ENCODE measurements at regions not wholly inside any gene's neighbourhood (a gene's known extent, or its start where the extent isn't known, plus 50 kb on each side); places are given as distances from the start of the nearest gene placed in this dataset.
A peak's percentile ranks its signal among the peaks of the same experiment; 100 is the strongest.

DNA sequence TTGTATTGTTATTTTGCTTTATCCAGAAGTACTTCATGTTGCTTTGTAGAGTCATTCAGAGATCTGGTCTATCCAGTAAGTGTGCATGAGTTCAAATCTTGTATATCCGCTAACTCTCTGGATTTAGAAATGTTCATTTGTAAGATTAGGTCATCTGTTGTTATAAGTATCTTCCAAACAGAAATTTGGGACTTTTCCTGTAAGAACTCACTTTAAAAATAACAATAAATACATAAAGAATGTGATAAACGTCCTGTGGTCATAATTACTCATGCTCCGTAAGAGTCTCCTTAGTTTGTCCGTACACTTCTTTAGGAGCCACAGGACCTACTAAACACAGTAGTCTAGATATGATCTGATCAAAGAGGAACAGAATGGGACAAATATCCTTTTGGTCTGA, 699.9 kb upstream of the SLC8A1 start:
- H3K9me3 ChIP-seq (replicated peaks; ENCODE audit: control insufficient read depth, low read depth, low read length): no peaks in the 10 kb centered on the region
- no CpG with 5 or more reads among the region's 4 CpGs for WGBS (ENCODE audit: insufficient coverage)
- H3K4me3 ChIP-seq (ENCODE audit: low read length): no peak overlapping the region
- no peaks in the 10 kb centered on the region for H3K4me1 ChIP-seq (ENCODE audit: control insufficient read depth, insufficient read depth, low read length)
- no peak overlapping the region for H3K27ac ChIP-seq (ENCODE audit: low read length)
- DNase-seq: no peak
- H3K36me3 ChIP-seq (ENCODE audit: control insufficient read depth, insufficient read depth, low read length): no peaks in the 10 kb centered on the region
- H3K27me3 ChIP-seq (ENCODE audit: control insufficient read depth, insufficient read depth, low read length): no peaks in the 10 kb centered on the region

DNA sequence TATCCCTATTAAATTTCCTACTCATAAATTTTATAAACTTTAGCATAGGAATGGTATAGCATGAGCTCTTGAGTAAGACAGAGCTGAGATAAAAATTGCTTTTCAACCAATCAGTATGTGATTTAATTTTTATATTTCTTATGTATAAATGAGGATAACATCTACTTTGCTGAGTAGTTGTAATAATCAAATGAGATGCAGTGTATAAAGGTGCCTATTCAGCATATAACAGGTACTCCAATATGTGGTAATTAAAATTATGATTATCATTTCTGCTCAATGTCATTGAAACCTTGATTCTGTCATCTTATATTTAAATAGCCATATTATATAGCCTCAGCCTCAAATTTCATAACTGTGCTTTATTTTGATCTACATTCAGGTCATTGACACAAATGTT, 700.4 kb upstream of the SLC8A1 start:
- DNase-seq: no peak

DNA sequence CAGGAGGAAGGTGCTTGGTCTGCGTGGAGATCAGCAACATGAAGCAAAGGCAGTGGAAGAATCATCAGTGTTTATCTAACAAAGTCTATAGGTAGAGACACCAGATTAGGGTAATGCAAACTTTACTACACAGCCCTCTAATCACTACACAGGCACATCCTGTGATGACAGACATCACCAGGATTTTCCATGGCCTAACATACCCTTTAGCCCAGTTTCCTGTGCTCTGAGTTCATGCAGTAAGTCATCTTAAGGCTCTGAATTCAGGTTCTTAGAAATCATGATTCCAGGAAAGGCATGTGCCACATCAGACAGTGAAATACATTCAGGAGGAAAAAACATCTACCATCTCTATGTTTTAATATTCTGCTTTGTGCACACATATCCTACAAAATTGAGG, 708.5 kb upstream of the SLC8A1 start:
- Histone ChIP-seq H3K27me3 (ENCODE audit: control insufficient read depth, insufficient read depth, low read length) (no peaks in the 10 kb centered on the region), H3K9me3 (replicated peaks; ENCODE audit: control insufficient read depth, low read depth, low read length) (no peaks in the 10 kb centered on the region), H3K27ac (ENCODE audit: low read length) (no peak overlapping the region), H3K4me3 (ENCODE audit: low read length) (no peak overlapping the region), H3K36me3 (ENCODE audit: control insufficient read depth, insufficient read depth, low read length) (no peaks in the 10 kb centered on the region), H3K4me1 (ENCODE audit: control insufficient read depth, insufficient read depth, low read length) (no peaks in the 10 kb centered on the region)
- DNase-seq: no peak
- WGBS (ENCODE audit: insufficient coverage): no CpG with 5 or more reads among the region's 1 CpG

More for the DNA sequence above, 700.4 kb upstream of the SLC8A1 start:
- Histone ChIP-seq H3K4me3 (ENCODE audit: low read length) (no peak overlapping the region), H3K9me3 (replicated peaks; ENCODE audit: control insufficient read depth, low read depth, low read length) (no peaks in the 10 kb centered on the region), H3K36me3 (ENCODE audit: control insufficient read depth, insufficient read depth, low read length) (no peaks in the 10 kb centered on the region), H3K27me3 (ENCODE audit: control insufficient read depth, insufficient read depth, low read length) (no peaks in the 10 kb centered on the region), H3K27ac (ENCODE audit: low read length) (no peak overlapping the region), H3K4me1 (ENCODE audit: control insufficient read depth, insufficient read depth, low read length) (no peaks in the 10 kb centered on the region)

DNA sequence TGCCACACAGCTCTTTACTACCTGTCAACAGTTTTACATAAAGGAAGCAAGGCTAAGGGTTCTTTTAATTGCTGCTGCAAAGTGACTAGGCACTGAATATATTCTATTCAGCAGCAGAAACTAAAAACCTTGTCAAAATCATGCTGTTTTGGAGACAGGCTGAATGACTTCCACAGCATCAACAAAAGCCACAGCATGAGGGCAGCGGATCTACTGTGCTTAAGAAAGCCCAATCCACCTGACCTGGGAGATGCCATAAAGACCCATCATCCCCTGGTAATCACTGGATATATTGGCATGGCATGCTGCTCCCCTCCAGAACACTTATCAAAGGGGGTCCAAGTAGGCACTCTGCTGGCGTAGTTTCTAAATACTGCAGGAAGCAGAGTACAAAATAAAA, 715.1 kb upstream of the SLC8A1 start:
- no CpG with 5 or more reads among the region's 2 CpGs for WGBS (ENCODE audit: insufficient coverage)
- Histone ChIP-seq H3K27ac (ENCODE audit: low read length) (no peak overlapping the region), H3K36me3 (ENCODE audit: control insufficient read depth, insufficient read depth, low read length) (no peaks in the 10 kb centered on the region), H3K4me1 (ENCODE audit: control insufficient read depth, insufficient read depth, low read length) (no peaks in the 10 kb centered on the region), H3K27me3 (ENCODE audit: control insufficient read depth, insufficient read depth, low read length) (no peaks in the 10 kb centered on the region), H3K4me3 (ENCODE audit: low read length) (no peak overlapping the region), H3K9me3 (replicated peaks; ENCODE audit: control insufficient read depth, low read depth, low read length) (no peaks in the 10 kb centered on the region)
- DNase-seq: no peak

DNA sequence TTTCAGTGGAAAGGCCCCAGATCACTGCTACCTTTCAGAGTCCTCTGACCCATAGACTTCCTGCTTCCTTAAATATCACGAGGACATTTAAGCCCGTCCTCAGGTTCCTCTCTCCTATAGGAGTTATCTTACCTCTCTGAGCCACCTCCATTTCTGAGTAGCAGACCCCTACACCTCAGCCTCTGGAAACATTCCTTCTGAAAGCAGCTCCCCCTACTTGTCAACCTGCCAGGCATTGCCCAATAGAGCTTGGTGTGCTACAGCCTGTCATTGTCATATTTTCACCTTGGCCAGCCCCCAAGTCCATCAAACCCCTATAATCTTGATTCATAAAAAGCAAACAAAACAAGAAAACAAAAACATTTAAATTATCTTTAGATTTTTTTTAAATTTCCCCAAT, 717.9 kb upstream of the SLC8A1 start:
- H3K27me3 ChIP-seq (ENCODE audit: control insufficient read depth, insufficient read depth, low read length): no peaks in the 10 kb centered on the region
- no peaks in the 10 kb centered on the region for H3K36me3 ChIP-seq (ENCODE audit: control insufficient read depth, insufficient read depth, low read length)
- no peaks in the 10 kb centered on the region for H3K9me3 ChIP-seq (replicated peaks; ENCODE audit: control insufficient read depth, low read depth, low read length)
- H3K4me3 ChIP-seq (ENCODE audit: low read length): no peak overlapping the region
- DNase-seq: no peak
- WGBS (ENCODE audit: insufficient coverage): 70% methylated on average over 2 of the region's 2 CpGs
- no peak overlapping the region for H3K27ac ChIP-seq (ENCODE audit: low read length)
- H3K4me1 ChIP-seq (ENCODE audit: control insufficient read depth, insufficient read depth, low read length): no peaks in the 10 kb centered on the region

DNA sequence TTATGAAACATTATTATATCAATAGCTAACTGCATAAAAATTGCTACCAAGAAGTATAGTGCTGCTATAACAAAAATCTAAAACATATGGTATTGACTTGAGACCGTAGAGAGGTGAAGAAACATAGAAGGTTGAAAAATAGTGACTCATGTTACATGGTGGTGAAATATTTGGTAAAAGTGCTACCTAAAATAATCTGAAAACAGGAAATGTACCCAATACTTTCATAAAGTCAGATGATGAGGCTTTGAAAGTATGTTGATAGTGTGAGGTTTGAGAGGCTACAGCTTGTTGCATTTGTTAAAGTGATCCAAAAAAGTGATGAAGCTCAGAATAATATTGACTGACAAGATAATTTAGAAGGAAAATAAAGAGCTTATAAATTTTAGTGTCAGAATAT, 718.7 kb upstream of the SLC8A1 start:
- no peaks in the 10 kb centered on the region for H3K9me3 ChIP-seq (replicated peaks; ENCODE audit: control insufficient read depth, low read depth, low read length)
- H3K4me3 ChIP-seq (ENCODE audit: low read length): no peak overlapping the region
- H3K27me3 ChIP-seq (ENCODE audit: control insufficient read depth, insufficient read depth, low read length): no peaks in the 10 kb centered on the region
- H3K36me3 ChIP-seq (ENCODE audit: control insufficient read depth, insufficient read depth, low read length): no peaks in the 10 kb centered on the region
- WGBS (ENCODE audit: insufficient coverage): no CpG with 5 or more reads among the region's 1 CpG
- H3K27ac ChIP-seq (ENCODE audit: low read length): no peak overlapping the region
- DNase-seq: no peak
- no peaks in the 10 kb centered on the region for H3K4me1 ChIP-seq (ENCODE audit: control insufficient read depth, insufficient read depth, low read length)

DNA sequence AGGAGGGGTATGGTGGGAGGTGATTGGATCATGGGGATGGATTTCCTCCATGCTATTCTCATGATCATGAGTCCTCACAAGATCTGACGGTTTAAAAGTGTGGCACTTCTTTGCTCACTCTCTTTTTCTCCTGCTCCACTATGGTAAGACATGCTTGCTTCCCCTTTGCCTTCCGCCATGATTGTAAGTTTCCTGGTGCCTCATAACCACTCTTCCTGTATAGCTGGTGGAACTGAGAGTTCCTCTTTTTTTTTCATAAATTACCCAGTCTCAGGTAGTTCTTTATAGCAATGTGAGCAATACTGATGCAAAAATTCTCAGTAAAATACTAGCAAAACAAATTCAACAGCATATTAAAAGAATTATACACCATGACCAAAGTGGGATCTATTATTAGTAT, 728.5 kb upstream of the SLC8A1 start:
- Histone ChIP-seq H3K36me3 (ENCODE audit: control insufficient read depth, insufficient read depth, low read length) (no peaks in the 10 kb centered on the region), H3K27me3 (ENCODE audit: control insufficient read depth, insufficient read depth, low read length) (no peaks in the 10 kb centered on the region), H3K9me3 (replicated peaks; ENCODE audit: control insufficient read depth, low read depth, low read length) (no peaks in the 10 kb centered on the region), H3K27ac (ENCODE audit: low read length) (no peak overlapping the region), H3K4me3 (ENCODE audit: low read length) (no peak overlapping the region), H3K4me1 (ENCODE audit: control insufficient read depth, insufficient read depth, low read length) (no peaks in the 10 kb centered on the region)
- no CpG with 5 or more reads among the region's 2 CpGs for WGBS (ENCODE audit: insufficient coverage)
- DNase-seq: no peak

DNA sequence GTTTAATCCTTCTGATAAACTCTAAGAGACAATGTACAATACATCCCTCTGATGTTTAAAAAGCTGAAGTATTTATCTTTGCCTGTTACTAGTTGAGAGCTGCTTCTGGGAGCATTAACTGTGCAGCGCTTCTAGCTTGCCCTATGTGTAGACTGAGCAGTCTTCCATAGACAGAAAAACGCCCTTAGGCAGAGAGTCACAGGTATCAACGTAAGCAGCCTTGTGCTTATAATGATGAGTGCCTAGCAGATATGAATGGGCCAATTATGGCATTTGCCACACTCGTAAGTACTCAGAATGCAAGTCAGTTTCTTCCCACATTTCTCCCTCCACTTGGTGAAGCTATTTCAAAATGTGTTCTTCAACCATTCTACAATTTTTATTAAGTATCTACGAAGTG, 731.1 kb upstream of the SLC8A1 start:
- 100% methylated on average over 2 of the region's 5 CpGs for WGBS (ENCODE audit: insufficient coverage)
- no peaks in the 10 kb centered on the region for H3K4me1 ChIP-seq (ENCODE audit: control insufficient read depth, insufficient read depth, low read length)

DNA sequence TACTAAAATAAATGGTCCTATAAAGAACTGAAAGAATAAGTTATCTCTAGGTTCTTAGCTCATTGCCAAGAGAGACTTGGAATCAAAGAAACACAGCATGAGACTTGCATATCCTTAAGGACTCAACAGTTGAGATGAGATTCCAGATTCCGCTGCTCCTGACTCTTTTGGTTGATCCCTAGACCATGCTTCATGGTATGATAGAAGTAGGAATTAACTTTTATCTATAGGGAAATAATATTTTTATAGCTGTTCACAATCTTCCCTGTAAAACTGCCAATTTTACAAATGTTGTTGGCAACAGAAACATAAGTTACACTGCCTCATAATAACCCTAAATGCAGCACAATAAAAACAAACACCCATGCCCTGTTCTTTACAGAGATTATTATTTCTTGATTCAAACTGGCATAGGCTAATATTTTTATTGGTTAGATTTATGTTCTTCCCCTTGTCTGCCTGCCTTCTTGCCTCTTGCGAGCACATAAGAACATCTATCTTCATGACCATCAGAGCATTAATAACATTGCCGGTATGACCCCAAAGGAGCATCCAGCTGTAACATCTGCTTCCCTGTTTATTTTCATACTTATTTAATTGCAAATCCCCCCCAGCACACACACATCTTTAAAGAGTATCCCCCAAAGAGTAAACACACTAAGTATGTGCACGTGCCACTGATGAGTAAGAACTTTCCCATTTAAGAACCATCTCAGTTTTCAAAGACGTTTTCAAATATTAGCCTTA, 735.7 kb upstream of the SLC8A1 start:
- Histone ChIP-seq H3K4me3 (ENCODE audit: low read length) (no peak overlapping the region), H3K36me3 (ENCODE audit: control insufficient read depth, insufficient read depth, low read length) (no peaks in the 10 kb centered on the region), H3K4me1 (ENCODE audit: control insufficient read depth, insufficient read depth, low read length) (no peaks in the 10 kb centered on the region), H3K9me3 (replicated peaks; ENCODE audit: control insufficient read depth, low read depth, low read length) (no peaks in the 10 kb centered on the region), H3K27me3 (ENCODE audit: control insufficient read depth, insufficient read depth, low read length) (no peaks in the 10 kb centered on the region), H3K27ac (ENCODE audit: low read length) (no peak overlapping the region)
- WGBS (ENCODE audit: insufficient coverage): 38% methylated on average over 1 of the region's 5 CpGs
- peak; percentile 89 for DNase-seq

More for the DNA sequence above, 731.1 kb upstream of the SLC8A1 start:
- no peak for DNase-seq
- no peaks in the 10 kb centered on the region for H3K36me3 ChIP-seq (ENCODE audit: control insufficient read depth, insufficient read depth, low read length)
- no peaks in the 10 kb centered on the region for H3K9me3 ChIP-seq (replicated peaks; ENCODE audit: control insufficient read depth, low read depth, low read length)
- no peak overlapping the region for H3K4me3 ChIP-seq (ENCODE audit: low read length)
- H3K27ac ChIP-seq (ENCODE audit: low read length): no peak overlapping the region
- no peaks in the 10 kb centered on the region for H3K27me3 ChIP-seq (ENCODE audit: control insufficient read depth, insufficient read depth, low read length)

DNA sequence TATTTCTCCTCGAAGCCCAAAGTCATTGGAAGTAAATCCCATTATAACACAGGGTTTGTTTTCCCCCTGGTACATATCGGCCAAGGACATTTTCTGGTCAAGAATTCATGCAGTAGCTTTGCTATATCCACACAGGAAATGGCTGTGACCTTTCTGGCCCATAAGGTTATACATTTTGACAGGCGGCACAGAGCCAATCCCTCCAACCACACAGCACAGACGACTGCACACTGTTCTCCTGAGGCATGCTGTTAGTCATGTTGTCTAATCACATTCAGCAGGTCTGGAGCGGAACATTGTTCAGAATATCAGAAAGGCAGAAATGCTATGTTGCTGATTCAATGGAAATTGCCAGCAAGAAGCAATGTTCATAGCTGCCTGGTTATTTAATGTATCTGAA, 742.3 kb upstream of the SLC8A1 start:
- Histone ChIP-seq H3K4me1 (ENCODE audit: control insufficient read depth, insufficient read depth, low read length) (no peaks in the 10 kb centered on the region), H3K27ac (ENCODE audit: low read length) (no peak overlapping the region), H3K4me3 (ENCODE audit: low read length) (no peak overlapping the region), H3K27me3 (ENCODE audit: control insufficient read depth, insufficient read depth, low read length) (no peaks in the 10 kb centered on the region), H3K9me3 (replicated peaks; ENCODE audit: control insufficient read depth, low read depth, low read length) (no peaks in the 10 kb centered on the region), H3K36me3 (ENCODE audit: control insufficient read depth, insufficient read depth, low read length) (no peaks in the 10 kb centered on the region)
- peak; percentile 38 for DNase-seq
- 40% methylated on average over 2 of the region's 5 CpGs for WGBS (ENCODE audit: insufficient coverage)

DNA sequence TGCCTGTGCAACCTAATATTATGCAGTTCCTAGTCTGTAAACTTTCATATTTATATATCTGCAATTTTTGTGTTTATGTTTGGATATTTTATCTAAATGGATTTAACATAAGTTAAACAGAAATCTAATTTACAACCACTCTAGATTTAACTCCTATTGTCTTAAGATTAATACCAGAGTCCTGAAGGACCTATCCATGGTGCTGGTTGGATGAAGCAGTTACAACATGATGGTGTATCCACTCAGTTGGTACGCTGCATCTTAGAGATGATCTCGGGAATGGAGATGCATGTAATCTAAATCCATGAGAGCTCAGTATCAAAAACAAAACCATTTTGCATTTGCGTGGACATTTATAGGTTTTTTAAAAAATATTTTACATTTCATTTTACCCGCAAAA, 745.9 kb upstream of the SLC8A1 start:
- H3K4me3 ChIP-seq (ENCODE audit: low read length): no peak overlapping the region
- no peaks in the 10 kb centered on the region for H3K27me3 ChIP-seq (ENCODE audit: control insufficient read depth, insufficient read depth, low read length)
- no peaks in the 10 kb centered on the region for H3K36me3 ChIP-seq (ENCODE audit: control insufficient read depth, insufficient read depth, low read length)
- WGBS (ENCODE audit: insufficient coverage): no CpG with 5 or more reads among the region's 4 CpGs
- H3K27ac ChIP-seq (ENCODE audit: low read length): no peak overlapping the region
- no peaks in the 10 kb centered on the region for H3K9me3 ChIP-seq (replicated peaks; ENCODE audit: control insufficient read depth, low read depth, low read length)
- peak; percentile 35 for DNase-seq
- H3K4me1 ChIP-seq (ENCODE audit: control insufficient read depth, insufficient read depth, low read length): no peaks in the 10 kb centered on the region

Measured in muscle of leg (tissue), 3 donors.